SU-DHL-6 (cell line): ENCODE measurements at regions not wholly inside any gene's neighbourhood (a gene's known extent, or its start where the extent isn't known, plus 50 kb on each side); places are given as distances from the start of the nearest gene placed in this dataset.

Source experiments
- H2AFZ ChIP-seq: fragments of 200-600 bp; sonication (generic); 2 replicates; pipeline ENCODE4 v1.6.1; 2014; ENCODE audit warnings: low read depth, mild to moderate bottlenecking, moderate library complexity, mixed read lengths, antibody characterized with exemption, low read length; ENCODE audit not compliant: severe bottlenecking
- H3F3A ChIP-seq: fragments of 200-600 bp; shearing (Covaris generic); 2 replicates; pipeline ENCODE4 v1.6.0; 2016; ENCODE audit warnings: antibody characterized with exemption, mild to moderate bottlenecking; ENCODE audit not compliant: insufficient read depth
- H3K27ac ChIP-seq: fragments of 200-600 bp; sonication (generic); 2 replicates; pipeline ENCODE4 v1.5.1; 2016; ENCODE audit warnings: low read depth, mild to moderate bottlenecking, low read length, moderate library complexity, mixed read lengths
- H3K27me3 ChIP-seq: fragments of 200-600 bp; sonication (generic), shearing (Covaris generic); 2 replicates; pipeline ENCODE4 v1.6.0; 2014; ENCODE audit warnings: mild to moderate bottlenecking, low read length
- H3K36me3 ChIP-seq: fragments of 200-600 bp; sonication (generic); 2 replicates; pipeline ENCODE4 v1.6.1; 2014; ENCODE audit warnings: mild to moderate bottlenecking, low read length, mixed read lengths
- H3K4me2 ChIP-seq: fragments of 300-600, 200-600 bp; shearing (Covaris generic), sonication (generic); 2 replicates; pipeline ENCODE4 v1.6.0; 2014; ENCODE audit warnings: low read length, low read depth, mild to moderate bottlenecking; ENCODE audit not compliant: poor library complexity, severe bottlenecking
- H3K4me3 ChIP-seq: fragments of 200-600 bp; sonication (generic); 2 replicates; pipeline ENCODE4 v1.5.1; 2014; ENCODE audit warnings: antibody characterized with exemption, low read length, mild to moderate bottlenecking, mixed read lengths; ENCODE audit not compliant: insufficient read depth, poor library complexity, severe bottlenecking
- H3K79me2 ChIP-seq: fragments of 200-600 bp; sonication (generic); 2 replicates; pipeline ENCODE4 v1.6.1; 2014; ENCODE audit warnings: mild to moderate bottlenecking, low read length, moderate library complexity; ENCODE audit not compliant: insufficient read depth
- H3K9ac ChIP-seq: fragments of 200-600 bp; sonication (generic); 2 replicates; pipeline ENCODE4 v1.7.0; 2014; ENCODE audit warnings: mild to moderate bottlenecking, low read length
- H3K9me2 ChIP-seq: fragments of 200-600 bp; sonication (generic); replicated peaks from 2 replicates; pipeline ENCODE4 v1.6.1; 2014; ENCODE audit warnings: low read length; ENCODE audit not compliant: insufficient read depth
- H3K9me3 ChIP-seq: fragments of 200-600 bp; sonication (generic); 2 replicates; pipeline ENCODE4 v1.6.1; 2014; ENCODE audit warnings: low read length, mixed read lengths; ENCODE audit not compliant: insufficient read depth
- H4K20me1 ChIP-seq: fragments of 200-600 bp; sonication (generic); 2 replicates; pipeline ENCODE4 v1.6.1; 2014; ENCODE audit warnings: low read depth, mild to moderate bottlenecking, antibody characterized with exemption, low read length, moderate library complexity, mixed read lengths
- EZH2phosphoT487 ChIP-seq: fragments of 200-600 bp; sonication (generic), shearing (Covaris generic); conservative IDR thresholded peaks from 2 replicates; pipeline ENCODE4 v1.6.1; 2018; ENCODE audit warnings: mild to moderate bottlenecking, antibody characterized with exemption, low read length, moderate library complexity, mixed read lengths
- TF ChIP-seq, protein P1 (sequence below): fragments of 200-600 bp; sonication (generic); IDR thresholded peaks from one replicate; pipeline ENCODE4 v1.5.1; 2017; ENCODE audit warnings: antibody characterized with exemption, mild to moderate bottlenecking, low read length, moderate library complexity; ENCODE audit not compliant: insufficient read depth, poor library complexity, severe bottlenecking

DNA sequence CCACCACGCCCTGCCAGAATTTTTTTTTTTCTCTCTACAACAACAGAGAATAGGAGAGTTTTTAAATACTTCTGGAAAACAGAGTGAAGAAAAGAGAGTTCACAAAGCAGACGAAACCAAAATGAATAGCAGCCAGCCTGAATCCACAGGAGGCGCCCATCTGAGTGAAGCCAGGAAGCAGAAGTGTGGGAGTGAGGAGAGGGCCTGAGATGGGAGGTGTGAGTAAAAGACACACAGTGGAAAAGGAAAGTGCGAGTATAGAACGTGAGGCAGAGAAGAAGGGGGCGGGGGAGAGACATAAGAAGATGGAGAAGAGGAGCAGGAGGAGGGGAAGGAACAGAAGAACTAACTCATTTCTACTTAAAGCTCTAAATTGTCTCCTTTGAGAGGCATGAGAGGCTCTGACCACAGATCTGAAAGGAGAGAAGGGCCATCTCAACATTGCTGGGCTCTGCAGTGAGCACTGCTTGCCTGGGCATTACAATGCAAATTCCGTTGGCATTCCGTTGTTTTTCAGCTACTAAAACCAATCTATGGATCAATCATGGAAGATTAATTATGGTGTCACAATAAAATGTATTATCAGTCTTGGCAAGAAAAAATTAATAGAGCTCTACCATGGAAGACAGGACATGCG is 140.1 kb upstream of the CPSF6 start:
- H2AFZ ChIP-seq, result no peak overlapping the region
- no peaks in the 10 kb centered on the region for H3K9me2 ChIP-seq
- no peak overlapping the region for H3K9ac ChIP-seq
- H3K79me2 ChIP-seq, result no peaks in the 10 kb centered on the region
- no peaks in the 10 kb centered on the region for H3K36me3 ChIP-seq
- no peaks in the 10 kb centered on the region for H3K27me3 ChIP-seq
- H3K4me3 ChIP-seq, result no peak overlapping the region
- H3K9me3 ChIP-seq, result no peaks in the 10 kb centered on the region
- H3F3A ChIP-seq, result no peaks in the 10 kb centered on the region
- H3K27ac ChIP-seq, result no peak overlapping the region
- H3K4me2 ChIP-seq, result no peak overlapping the region
- no peaks in the 10 kb centered on the region for H4K20me1 ChIP-seq
- TF ChIP-seq EZH2phosphoT487, result no peak
- TF ChIP-seq, protein P1, sequence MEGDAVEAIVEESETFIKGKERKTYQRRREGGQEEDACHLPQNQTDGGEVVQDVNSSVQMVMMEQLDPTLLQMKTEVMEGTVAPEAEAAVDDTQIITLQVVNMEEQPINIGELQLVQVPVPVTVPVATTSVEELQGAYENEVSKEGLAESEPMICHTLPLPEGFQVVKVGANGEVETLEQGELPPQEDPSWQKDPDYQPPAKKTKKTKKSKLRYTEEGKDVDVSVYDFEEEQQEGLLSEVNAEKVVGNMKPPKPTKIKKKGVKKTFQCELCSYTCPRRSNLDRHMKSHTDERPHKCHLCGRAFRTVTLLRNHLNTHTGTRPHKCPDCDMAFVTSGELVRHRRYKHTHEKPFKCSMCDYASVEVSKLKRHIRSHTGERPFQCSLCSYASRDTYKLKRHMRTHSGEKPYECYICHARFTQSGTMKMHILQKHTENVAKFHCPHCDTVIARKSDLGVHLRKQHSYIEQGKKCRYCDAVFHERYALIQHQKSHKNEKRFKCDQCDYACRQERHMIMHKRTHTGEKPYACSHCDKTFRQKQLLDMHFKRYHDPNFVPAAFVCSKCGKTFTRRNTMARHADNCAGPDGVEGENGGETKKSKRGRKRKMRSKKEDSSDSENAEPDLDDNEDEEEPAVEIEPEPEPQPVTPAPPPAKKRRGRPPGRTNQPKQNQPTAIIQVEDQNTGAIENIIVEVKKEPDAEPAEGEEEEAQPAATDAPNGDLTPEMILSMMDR, result no peak

DNA sequence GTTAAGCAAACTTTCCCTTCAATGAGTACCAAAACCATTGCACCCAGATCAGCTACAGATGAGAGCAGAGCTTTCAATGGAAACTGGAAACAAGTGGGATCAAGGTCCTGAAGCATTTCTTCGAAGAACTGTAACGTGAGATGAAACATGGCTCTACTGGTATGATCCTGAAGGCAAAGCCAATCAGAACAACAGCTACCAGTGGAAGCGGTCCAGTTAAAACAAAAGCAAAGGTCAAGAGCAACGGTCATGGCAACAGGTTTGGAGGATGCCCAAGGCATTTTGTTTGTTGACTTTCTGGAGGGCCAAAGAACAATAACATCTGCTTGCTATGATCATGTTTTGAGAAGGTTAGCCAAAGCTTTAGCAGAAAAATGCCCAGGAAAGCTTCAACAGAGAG is 137.9 kb upstream of the CPSF6 start:
- no peaks in the 10 kb centered on the region for H3K9me3 ChIP-seq
- no peaks in the 10 kb centered on the region for H4K20me1 ChIP-seq
- H3K4me3 ChIP-seq, result no peak overlapping the region
- H3K27ac ChIP-seq, result no peak overlapping the region
- no peaks in the 10 kb centered on the region for H3K27me3 ChIP-seq
- H3K36me3 ChIP-seq, result no peaks in the 10 kb centered on the region
- no peak for TF ChIP-seq EZH2phosphoT487
- no peak overlapping the region for H3K9ac ChIP-seq
- no peaks in the 10 kb centered on the region for H3K9me2 ChIP-seq
- no peaks in the 10 kb centered on the region for H3K79me2 ChIP-seq
- no peaks in the 10 kb centered on the region for H3F3A ChIP-seq
- H2AFZ ChIP-seq, result no peak overlapping the region
- H3K4me2 ChIP-seq, result no peak overlapping the region

DNA sequence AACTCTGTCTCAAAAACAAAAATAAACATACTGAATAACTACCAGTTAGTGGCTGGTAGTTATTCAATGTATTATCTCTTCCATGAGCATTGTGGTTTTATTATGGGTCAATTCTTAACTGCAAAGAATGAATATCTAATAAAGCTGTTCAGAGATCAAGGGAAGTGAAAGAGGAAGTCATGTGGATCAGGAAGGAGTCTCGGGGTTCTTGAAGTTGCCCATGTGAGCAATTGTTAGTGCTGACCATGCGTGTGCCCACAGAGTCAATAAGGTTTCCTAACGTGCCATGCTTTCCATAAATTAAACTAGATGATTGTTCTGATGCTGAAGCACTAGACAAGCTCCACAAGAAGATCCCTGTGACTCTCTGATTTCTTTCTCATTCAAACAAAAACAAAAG is 136.5 kb upstream of the CPSF6 start:
- no peak overlapping the region for H3K4me3 ChIP-seq
- H4K20me1 ChIP-seq, result no peaks in the 10 kb centered on the region
- no peaks in the 10 kb centered on the region for H3K9me2 ChIP-seq
- no peaks in the 10 kb centered on the region for H3F3A ChIP-seq
- H3K27ac ChIP-seq, result no peak overlapping the region
- no peak overlapping the region for H2AFZ ChIP-seq
- H3K4me2 ChIP-seq, result no peak overlapping the region
- no peaks in the 10 kb centered on the region for H3K9me3 ChIP-seq
- H3K27me3 ChIP-seq, result no peaks in the 10 kb centered on the region
- H3K79me2 ChIP-seq, result no peaks in the 10 kb centered on the region
- no peak overlapping the region for H3K9ac ChIP-seq
- H3K36me3 ChIP-seq, result no peaks in the 10 kb centered on the region
- TF ChIP-seq, protein P1, result no peak
- TF ChIP-seq EZH2phosphoT487, result no peak

DNA sequence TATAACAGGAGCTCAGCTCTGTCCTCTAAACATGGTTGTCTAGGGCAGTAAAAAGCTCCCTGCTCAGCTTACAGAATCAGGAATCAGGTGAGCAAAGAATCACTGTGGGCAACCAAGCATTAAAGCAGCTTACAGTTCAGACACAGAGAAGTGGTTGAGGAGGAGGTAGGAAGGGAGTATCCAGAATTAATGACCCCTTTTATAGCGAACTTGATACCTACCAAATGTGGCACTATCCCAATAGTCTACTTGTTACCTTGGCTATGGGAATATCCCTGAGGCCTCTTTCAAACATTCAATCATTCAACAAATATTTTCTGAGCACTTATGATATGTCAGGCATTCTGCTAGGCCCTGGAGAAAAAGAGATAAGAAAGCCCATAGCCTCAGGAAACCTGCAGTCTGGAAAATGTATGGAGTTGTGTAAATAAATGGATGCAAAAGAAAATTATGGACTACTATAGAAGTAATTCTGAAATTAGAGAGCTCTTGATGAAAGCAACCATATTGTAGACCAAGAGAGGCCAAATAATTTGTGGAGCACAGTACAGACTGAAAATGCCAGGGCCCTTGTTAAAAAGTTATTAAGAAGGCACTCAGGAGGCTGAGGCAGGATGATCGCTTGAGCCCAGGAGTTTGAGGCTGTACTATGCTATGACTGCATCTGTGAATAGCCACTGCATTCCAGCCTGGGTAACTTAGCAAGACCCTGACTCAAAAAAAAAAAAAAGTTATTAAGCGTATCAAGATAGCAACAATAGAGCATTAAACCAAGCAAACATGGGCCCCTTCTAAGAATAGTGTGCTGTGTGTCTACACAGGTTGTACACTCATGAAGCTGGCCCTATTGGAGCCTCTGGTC is 134.0 kb upstream of the CPSF6 start:
- Histone ChIP-seq H3K4me2 (no peak overlapping the region), H3K9ac (no peak overlapping the region), H3K4me3 (no peak overlapping the region), H4K20me1 (no peaks in the 10 kb centered on the region), H3F3A (no peaks in the 10 kb centered on the region), H3K27ac (no peak overlapping the region), H2AFZ (no peak overlapping the region), H3K9me3 (no peaks in the 10 kb centered on the region), H3K79me2 (no peaks in the 10 kb centered on the region), H3K9me2 (no peaks in the 10 kb centered on the region), H3K27me3 (no peaks in the 10 kb centered on the region), H3K36me3 (no peaks in the 10 kb centered on the region)
- TF ChIP-seq, protein P1, result no peak
